ENCODE measurements at regions not wholly inside any gene's neighbourhood (a gene's known extent, or its start where the extent isn't known, plus 50 kb on each side); places are given as distances from the start of the nearest gene placed in this dataset.
"Not testable (repeated sequence)": the region's sequence is repeated elsewhere in the genome, so short reads cannot be mapped to it uniquely, and the experiment has no call there.

DNA sequence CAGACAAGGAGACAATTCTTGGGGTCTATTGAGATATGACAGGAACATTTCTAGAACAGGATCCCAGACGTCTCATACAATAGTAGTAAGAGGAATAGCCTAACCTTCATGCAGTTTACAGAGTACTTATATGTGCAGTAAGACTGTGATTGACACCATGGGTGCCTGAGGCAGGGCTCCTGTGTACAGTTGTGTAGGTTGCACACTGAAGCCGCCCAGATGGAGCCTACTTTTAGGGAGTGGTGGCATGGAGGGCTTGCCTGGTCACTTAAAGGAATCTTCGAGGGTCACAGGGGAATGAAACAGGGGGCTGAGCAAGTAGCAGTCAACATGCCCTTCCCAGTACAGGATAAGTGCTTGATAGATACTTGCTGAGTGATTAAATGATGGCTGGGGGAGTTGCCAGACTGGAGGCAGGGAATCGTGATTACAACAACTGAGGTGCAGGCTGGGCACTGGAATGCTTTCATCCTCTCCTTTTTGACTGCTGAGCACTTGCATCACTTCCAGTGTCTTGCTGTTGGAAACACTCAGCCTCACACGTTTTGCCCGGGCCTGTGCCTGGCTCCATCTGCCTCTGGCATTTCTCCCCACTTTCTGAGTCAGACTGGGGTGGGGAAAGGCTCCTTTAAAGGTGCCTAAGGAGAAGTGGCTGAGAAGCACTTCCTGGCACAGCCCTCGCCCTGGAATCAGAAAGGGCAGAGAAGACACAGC, 71.0 kb downstream of the COPRS start:
- Mint-ChIP-seq H3K4me1 (ENCODE audit: insufficient read depth, unreplicated experiment) (peaks cover 19% of the 10 kb centered on the region), H3K9me3 (ENCODE audit: unreplicated experiment) (no peaks in the 10 kb centered on the region), H3K36me3 (ENCODE audit: insufficient read depth, unreplicated experiment) (no peaks in the 10 kb centered on the region), H3K27ac (ENCODE audit: low read depth, unreplicated experiment) (peak overlapping the region; percentile 86), H3K27me3 (ENCODE audit: insufficient read depth, unreplicated experiment) (no peaks in the 10 kb centered on the region), H3K4me3 (ENCODE audit: unreplicated experiment) (no peak overlapping the region)
- ChIA-PET POLR2A (interaction anchor here (0.6 to 1.1 kb wide), 9 partner anchors 35 to 301 kb away, joined by 3 to 5 read pairs (median 3); no protein-coding TSS in a partner anchor), CTCF (interaction anchor here (0.6 to 1.0 kb wide), 2 partner anchors 37 to 53 kb away, joined by 3 to 4 read pairs; no protein-coding TSS in a partner anchor)
- TF ChIP-seq, protein P1, sequence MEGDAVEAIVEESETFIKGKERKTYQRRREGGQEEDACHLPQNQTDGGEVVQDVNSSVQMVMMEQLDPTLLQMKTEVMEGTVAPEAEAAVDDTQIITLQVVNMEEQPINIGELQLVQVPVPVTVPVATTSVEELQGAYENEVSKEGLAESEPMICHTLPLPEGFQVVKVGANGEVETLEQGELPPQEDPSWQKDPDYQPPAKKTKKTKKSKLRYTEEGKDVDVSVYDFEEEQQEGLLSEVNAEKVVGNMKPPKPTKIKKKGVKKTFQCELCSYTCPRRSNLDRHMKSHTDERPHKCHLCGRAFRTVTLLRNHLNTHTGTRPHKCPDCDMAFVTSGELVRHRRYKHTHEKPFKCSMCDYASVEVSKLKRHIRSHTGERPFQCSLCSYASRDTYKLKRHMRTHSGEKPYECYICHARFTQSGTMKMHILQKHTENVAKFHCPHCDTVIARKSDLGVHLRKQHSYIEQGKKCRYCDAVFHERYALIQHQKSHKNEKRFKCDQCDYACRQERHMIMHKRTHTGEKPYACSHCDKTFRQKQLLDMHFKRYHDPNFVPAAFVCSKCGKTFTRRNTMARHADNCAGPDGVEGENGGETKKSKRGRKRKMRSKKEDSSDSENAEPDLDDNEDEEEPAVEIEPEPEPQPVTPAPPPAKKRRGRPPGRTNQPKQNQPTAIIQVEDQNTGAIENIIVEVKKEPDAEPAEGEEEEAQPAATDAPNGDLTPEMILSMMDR (IDR thresholded peaks at IDR 0.05; ENCODE audit: unreplicated experiment): no peak
- TSS peak; percentile 56 for BruUV-seq (replicated peaks)
- intact Hi-C loops (cut with micrococcal nuclease): loop anchor here (2.0 kb wide), 1 partner anchor 229 kb away; no protein-coding TSS in a partner anchor
- DNase-seq (ENCODE audit: unreplicated experiment): peak; percentile 98

DNA sequence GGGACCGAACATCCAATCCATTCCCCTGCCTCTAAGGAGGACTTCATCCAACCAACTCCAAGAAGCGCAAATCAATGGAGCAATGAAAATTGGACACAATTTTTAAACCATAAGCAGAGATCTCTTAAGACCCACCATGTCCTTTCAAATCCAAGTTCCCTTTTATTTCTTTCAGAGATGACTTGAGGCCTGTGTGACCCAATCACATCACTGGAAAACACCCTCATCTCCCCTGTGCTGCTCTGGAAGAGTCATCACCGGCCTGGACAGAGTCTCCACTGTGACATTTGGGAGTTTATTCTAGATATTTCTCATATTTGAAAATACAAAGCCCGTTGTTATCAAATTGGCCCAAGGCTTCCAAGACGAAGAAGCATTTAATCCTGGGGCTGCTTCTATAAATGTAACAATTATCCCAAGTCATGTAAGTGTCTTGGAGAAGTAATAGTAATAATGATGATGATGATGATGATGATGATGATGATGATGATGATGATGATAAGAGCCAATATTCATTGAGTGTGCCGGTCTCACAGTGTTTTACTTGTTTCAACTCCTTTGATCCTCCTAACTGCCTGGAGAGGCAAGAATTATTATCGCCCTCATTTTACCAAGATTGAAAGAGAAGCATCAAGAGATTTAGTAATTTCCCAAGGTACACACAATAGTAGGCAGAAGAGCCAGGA, 72.1 kb downstream of the COPRS start:
- H3K27ac Mint-ChIP-seq (ENCODE audit: low read depth, unreplicated experiment): peak overlapping the region; percentile 86
- intact Hi-C loops (cut with micrococcal nuclease): no loop called here
- no peaks in the 10 kb centered on the region for H3K27me3 Mint-ChIP-seq (ENCODE audit: insufficient read depth, unreplicated experiment)
- ChIA-PET POLR2A (no interaction called here), CTCF (interaction anchor here (0.6 kb wide), 1 partner anchor 28 kb away, joined by 3 read pairs; no protein-coding TSS in a partner anchor)
- H3K4me1 Mint-ChIP-seq (ENCODE audit: insufficient read depth, unreplicated experiment): peaks cover 19% of the 10 kb centered on the region
- TF ChIP-seq, protein P1 (IDR thresholded peaks at IDR 0.05; ENCODE audit: unreplicated experiment): no peak
- H3K4me3 Mint-ChIP-seq (ENCODE audit: unreplicated experiment): no peak overlapping the region
- no TSS peak for BruUV-seq (replicated peaks)
- no peaks in the 10 kb centered on the region for H3K9me3 Mint-ChIP-seq (ENCODE audit: unreplicated experiment)
- DNase-seq (ENCODE audit: unreplicated experiment): no peak
- H3K36me3 Mint-ChIP-seq (ENCODE audit: insufficient read depth, unreplicated experiment): no peaks in the 10 kb centered on the region

DNA sequence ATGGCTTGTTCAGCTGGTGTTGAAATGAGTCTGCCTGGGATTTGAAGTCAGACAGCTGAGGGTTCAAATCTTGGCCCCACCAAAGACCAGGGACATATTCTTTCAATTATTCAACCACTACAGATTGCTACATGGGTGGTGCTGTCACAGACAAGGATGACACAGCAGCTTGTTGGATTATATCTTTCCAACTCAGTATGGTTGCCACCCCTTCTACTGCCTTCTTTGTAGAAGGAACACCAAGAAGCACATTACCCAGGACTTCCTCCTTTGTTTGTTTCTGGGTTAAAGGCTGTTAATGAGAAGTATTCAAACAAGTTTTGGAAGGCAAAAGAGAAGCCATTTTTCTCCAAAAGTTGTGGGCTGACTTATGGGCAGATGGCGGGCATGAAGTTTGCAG, 78.6 kb downstream of the COPRS start:
- H3K9me3 Mint-ChIP-seq (ENCODE audit: unreplicated experiment): no peaks in the 10 kb centered on the region
- CTCF ChIA-PET: interaction anchor here (0.6 to 1.3 kb wide), 2 partner anchors 62 to 316 kb away, joined by 3 to 5 read pairs; no protein-coding TSS in a partner anchor
- intact Hi-C loops (cut with micrococcal nuclease): no loop called here

DNA sequence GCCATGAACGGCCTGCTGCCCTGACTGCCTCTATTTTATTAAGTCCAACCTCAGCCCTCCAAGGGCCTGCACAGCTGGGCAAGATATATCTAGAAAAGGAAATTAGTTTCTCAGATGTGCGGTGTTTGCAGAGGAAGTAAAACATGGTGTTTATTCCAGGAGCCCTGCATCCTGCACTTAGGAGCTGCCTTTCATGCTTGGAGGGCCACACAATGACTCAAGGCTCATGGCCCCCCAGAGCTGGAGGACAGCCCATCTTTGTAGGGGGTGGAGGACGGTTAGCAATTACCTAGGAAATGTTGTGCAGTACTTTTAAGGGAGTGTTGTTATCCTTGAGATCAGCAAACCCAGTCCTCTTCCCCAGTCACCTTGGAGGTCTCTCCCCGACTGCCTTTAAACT, 80.5 kb downstream of the COPRS start:
- H3K27ac Mint-ChIP-seq (ENCODE audit: low read depth, unreplicated experiment): no peak overlapping the region
- ChIA-PET CTCF (no interaction called here), POLR2A (interaction anchor here (0.6 kb wide), 1 partner anchor 102 kb away, joined by 3 read pairs; no protein-coding TSS in a partner anchor)
- H3K9me3 Mint-ChIP-seq (ENCODE audit: unreplicated experiment): no peaks in the 10 kb centered on the region
- TF ChIP-seq, protein P1 (IDR thresholded peaks at IDR 0.05; ENCODE audit: unreplicated experiment): no peak
- no peaks in the 10 kb centered on the region for H3K36me3 Mint-ChIP-seq (ENCODE audit: insufficient read depth, unreplicated experiment)
- BruUV-seq (replicated peaks): no TSS peak
- H3K4me1 Mint-ChIP-seq (ENCODE audit: insufficient read depth, unreplicated experiment): no peaks in the 10 kb centered on the region
- no peak overlapping the region for H3K4me3 Mint-ChIP-seq (ENCODE audit: unreplicated experiment)
- intact Hi-C loops (cut with micrococcal nuclease): no loop called here
- no peak for DNase-seq (ENCODE audit: unreplicated experiment)
- no peaks in the 10 kb centered on the region for H3K27me3 Mint-ChIP-seq (ENCODE audit: insufficient read depth, unreplicated experiment)

More for the DNA sequence above, 78.6 kb downstream of the COPRS start:
- Mint-ChIP-seq H3K27ac (ENCODE audit: low read depth, unreplicated experiment) (no peak overlapping the region), H3K4me1 (ENCODE audit: insufficient read depth, unreplicated experiment) (no peaks in the 10 kb centered on the region), H3K4me3 (ENCODE audit: unreplicated experiment) (no peak overlapping the region), H3K27me3 (ENCODE audit: insufficient read depth, unreplicated experiment) (no peaks in the 10 kb centered on the region), H3K36me3 (ENCODE audit: insufficient read depth, unreplicated experiment) (no peaks in the 10 kb centered on the region)
- POLR2A ChIA-PET: interaction anchor here (0.7 kb wide), 1 partner anchor 20 kb away, joined by 3 read pairs; no protein-coding TSS in a partner anchor
- BruUV-seq (replicated peaks): no TSS peak
- TF ChIP-seq, protein P1 (IDR thresholded peaks at IDR 0.05; ENCODE audit: unreplicated experiment): no peak
- no peak for DNase-seq (ENCODE audit: unreplicated experiment)

DNA sequence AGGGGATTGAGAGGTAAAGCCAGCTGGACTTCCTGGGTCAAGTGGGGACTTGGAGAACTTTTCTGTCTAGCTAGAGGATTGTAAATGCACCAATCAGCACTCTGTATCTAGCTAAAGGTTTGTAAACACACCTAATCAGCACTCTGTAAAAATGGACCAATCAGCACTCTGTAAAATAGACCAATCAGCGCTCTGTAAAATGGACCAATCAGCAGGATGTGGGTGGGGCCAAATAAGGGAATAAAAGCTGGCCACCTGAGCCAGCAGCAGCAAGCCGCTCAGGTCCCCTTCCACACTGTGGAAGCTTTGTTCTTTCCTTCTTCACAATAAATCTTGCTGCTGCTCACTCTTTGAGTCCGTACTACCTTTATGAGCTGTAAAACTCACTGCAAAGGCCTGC, 87.7 kb downstream of the COPRS start:
- H3K4me1 Mint-ChIP-seq (ENCODE audit: insufficient read depth, unreplicated experiment); BruUV-seq (replicated peaks); H3K27me3 Mint-ChIP-seq (ENCODE audit: insufficient read depth, unreplicated experiment); H3K36me3 Mint-ChIP-seq (ENCODE audit: insufficient read depth, unreplicated experiment); H3K9me3 Mint-ChIP-seq (ENCODE audit: unreplicated experiment); POLR2A ChIA-PET; H3K27ac Mint-ChIP-seq (ENCODE audit: low read depth, unreplicated experiment); intact Hi-C loops (cut with micrococcal nuclease); DNase-seq (ENCODE audit: unreplicated experiment); H3K4me3 Mint-ChIP-seq (ENCODE audit: unreplicated experiment): not testable (repeated sequence)
- CTCF ChIA-PET: interaction anchor here (0.7 kb wide), 1 partner anchor 205 kb away, joined by 3 read pairs; no protein-coding TSS in a partner anchor

DNA sequence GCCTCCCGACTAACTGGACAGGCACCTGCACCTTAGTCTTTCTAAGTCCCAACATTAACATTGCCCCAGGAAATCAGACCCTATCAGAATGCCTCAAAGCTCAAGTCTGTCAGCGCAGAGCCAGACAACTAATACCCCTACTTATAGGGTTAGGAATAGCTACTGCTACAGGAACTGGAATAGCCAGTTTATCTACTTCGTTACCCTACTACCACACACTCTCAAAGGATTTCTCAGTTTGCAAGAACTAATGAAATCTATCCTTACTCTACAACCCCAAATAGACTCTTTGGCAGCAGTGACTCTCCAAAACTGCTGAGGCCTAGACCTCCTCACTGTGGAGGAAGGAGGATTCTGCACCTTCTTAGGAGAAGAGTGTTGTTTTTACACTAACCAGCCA, 88.5 kb downstream of the COPRS start:
- H3K36me3 Mint-ChIP-seq (ENCODE audit: insufficient read depth, unreplicated experiment); H3K27ac Mint-ChIP-seq (ENCODE audit: low read depth, unreplicated experiment); BruUV-seq (replicated peaks); H3K4me1 Mint-ChIP-seq (ENCODE audit: insufficient read depth, unreplicated experiment); H3K9me3 Mint-ChIP-seq (ENCODE audit: unreplicated experiment); CTCF ChIA-PET; intact Hi-C loops (cut with micrococcal nuclease); DNase-seq (ENCODE audit: unreplicated experiment); H3K4me3 Mint-ChIP-seq (ENCODE audit: unreplicated experiment); H3K27me3 Mint-ChIP-seq (ENCODE audit: insufficient read depth, unreplicated experiment); POLR2A ChIA-PET: not testable (repeated sequence)
